ENCODE measurements at regions not wholly inside any gene's neighbourhood (a gene's known extent, or its start where the extent isn't known, plus 50 kb on each side); places are given as distances from the start of the nearest gene placed in this dataset.

DNA sequence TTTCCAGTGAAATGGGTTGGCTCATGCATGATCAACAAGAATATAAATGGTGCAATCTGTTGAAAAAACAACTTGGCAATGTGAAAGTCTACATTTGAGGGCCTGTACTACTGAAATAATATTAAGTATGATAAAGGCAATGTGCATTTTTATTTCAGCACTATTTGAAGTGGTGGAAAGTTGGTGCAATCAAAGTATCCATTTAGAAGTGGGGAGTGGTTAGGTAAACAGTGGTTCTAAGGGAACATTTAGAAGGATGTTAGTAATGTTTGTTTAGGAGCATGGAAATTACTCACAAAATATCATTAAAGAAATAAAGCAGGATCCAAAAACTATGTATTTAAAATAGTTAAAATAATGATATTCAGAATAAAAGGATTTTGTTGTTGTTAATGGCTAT is 60.2 kb downstream of the CHRM3 start:
- ChIA-PET POLR2A (ENCODE audit: partially characterized antibody) (no interaction called here), CTCF (ENCODE audit: partially characterized antibody) (no interaction called here)
- no peaks in the 10 kb centered on the region for H3K9me3 ChIP-seq (ENCODE audit: insufficient read depth in 2 of 2, low read depth in 1 of 2, low read length in 1 of 2)
- H4K91ac ChIP-seq (replicated peaks; ENCODE audit: insufficient read length, low read length): no peak overlapping the region
- H2BK20ac ChIP-seq (ENCODE audit: low read length): no peak overlapping the region
- H3K56ac ChIP-seq (replicated peaks; ENCODE audit: insufficient read length, low read depth, low read length): no peak overlapping the region
- no peak overlapping the region for H3K9ac ChIP-seq (replicated peaks in 1 of 4; ENCODE audit: extremely low read depth in 1 of 4, low read depth in 3 of 4, low read length in 3 of 4)
- no peaks in the 10 kb centered on the region for H3K79me2 ChIP-seq (ENCODE audit: control insufficient read depth in 1 of 2, insufficient read depth in 2 of 2, low read length in 2 of 2)
- DNase-seq (ENCODE audit: low read depth in 1 of 2, low spot score in 2 of 2) (no peak), FAIRE-seq (no peak)
- peaks cover 0 to 1% of the 10 kb centered on the region in 2 experiments for H4K20me1 ChIP-seq (replicated peaks in 1 of 2; ENCODE audit: control insufficient read depth in 1 of 2, insufficient read depth in 2 of 2, low read length in 2 of 2)
- peaks cover 2% of the 10 kb centered on the region; the same call in 1 of the 2 replicates for H3K23me2 ChIP-seq (ENCODE audit: low read depth, low read length)
- H3K4me3 ChIP-seq (ENCODE audit: extremely low read depth in 1 of 4, insufficient read depth in 2 of 4, low read depth in 3 of 4, low read length in 4 of 4): no peak overlapping the region
- H3K4me2 ChIP-seq (ENCODE audit: insufficient read depth in 1 of 2, low read depth in 2 of 2, low read length in 2 of 2): no peak overlapping the region
- no peaks in the 10 kb centered on the region for H3K79me1 ChIP-seq (ENCODE audit: low read depth, low read length)
- H2AK5ac ChIP-seq (ENCODE audit: low read depth, low read length): no peak overlapping the region
- no peaks in the 10 kb centered on the region for H3K27me3 ChIP-seq (replicated peaks in 1 of 4; ENCODE audit: control insufficient read depth in 3 of 4, extremely low read depth in 1 of 4, insufficient read depth in 3 of 4, low read length in 3 of 4)
- no peaks in the 10 kb centered on the region for H3K4me1 ChIP-seq (replicated peaks in 1 of 4; ENCODE audit: control insufficient read depth in 3 of 4, insufficient read depth in 4 of 4, low read length in 3 of 4)
- H3K23ac ChIP-seq (ENCODE audit: insufficient read length): no peak overlapping the region
- no peak overlapping the region for H2AFZ ChIP-seq (ENCODE audit: low read length)
- H3K27ac ChIP-seq (ENCODE audit: low read depth, low read length): no peak overlapping the region
- H3K36me3 ChIP-seq (ENCODE audit: control insufficient read depth in 2 of 4, insufficient read depth in 4 of 4, low read length in 3 of 4): no peaks in the 10 kb centered on the region
- no peak overlapping the region for H2BK5ac ChIP-seq (ENCODE audit: low read depth, low read length)
- H3K14ac ChIP-seq (ENCODE audit: insufficient read length): no peak overlapping the region
- H2BK120ac ChIP-seq (replicated peaks; ENCODE audit: low read depth, low read length): no peak overlapping the region
- no peak overlapping the region for H2BK12ac ChIP-seq (ENCODE audit: low read depth, low read length)
- H2BK15ac ChIP-seq (ENCODE audit: low read length): no peak overlapping the region
- H3K4ac ChIP-seq (replicated peaks; ENCODE audit: insufficient read length, low read depth, low read length): no peak overlapping the region
- H3K18ac ChIP-seq (ENCODE audit: extremely low read depth, low read length): no peak overlapping the region
- no peak overlapping the region for H4K8ac ChIP-seq (ENCODE audit: extremely low read depth, insufficient read depth, low read length)
- no peak overlapping the region for H4K5ac ChIP-seq (ENCODE audit: insufficient read length, low read depth, low read length)
- no peak for TF ChIP-seq KDM5A (IDR thresholded peaks at IDR 0.05; ENCODE audit: low read length)
- TF ChIP-seq, protein P1, sequence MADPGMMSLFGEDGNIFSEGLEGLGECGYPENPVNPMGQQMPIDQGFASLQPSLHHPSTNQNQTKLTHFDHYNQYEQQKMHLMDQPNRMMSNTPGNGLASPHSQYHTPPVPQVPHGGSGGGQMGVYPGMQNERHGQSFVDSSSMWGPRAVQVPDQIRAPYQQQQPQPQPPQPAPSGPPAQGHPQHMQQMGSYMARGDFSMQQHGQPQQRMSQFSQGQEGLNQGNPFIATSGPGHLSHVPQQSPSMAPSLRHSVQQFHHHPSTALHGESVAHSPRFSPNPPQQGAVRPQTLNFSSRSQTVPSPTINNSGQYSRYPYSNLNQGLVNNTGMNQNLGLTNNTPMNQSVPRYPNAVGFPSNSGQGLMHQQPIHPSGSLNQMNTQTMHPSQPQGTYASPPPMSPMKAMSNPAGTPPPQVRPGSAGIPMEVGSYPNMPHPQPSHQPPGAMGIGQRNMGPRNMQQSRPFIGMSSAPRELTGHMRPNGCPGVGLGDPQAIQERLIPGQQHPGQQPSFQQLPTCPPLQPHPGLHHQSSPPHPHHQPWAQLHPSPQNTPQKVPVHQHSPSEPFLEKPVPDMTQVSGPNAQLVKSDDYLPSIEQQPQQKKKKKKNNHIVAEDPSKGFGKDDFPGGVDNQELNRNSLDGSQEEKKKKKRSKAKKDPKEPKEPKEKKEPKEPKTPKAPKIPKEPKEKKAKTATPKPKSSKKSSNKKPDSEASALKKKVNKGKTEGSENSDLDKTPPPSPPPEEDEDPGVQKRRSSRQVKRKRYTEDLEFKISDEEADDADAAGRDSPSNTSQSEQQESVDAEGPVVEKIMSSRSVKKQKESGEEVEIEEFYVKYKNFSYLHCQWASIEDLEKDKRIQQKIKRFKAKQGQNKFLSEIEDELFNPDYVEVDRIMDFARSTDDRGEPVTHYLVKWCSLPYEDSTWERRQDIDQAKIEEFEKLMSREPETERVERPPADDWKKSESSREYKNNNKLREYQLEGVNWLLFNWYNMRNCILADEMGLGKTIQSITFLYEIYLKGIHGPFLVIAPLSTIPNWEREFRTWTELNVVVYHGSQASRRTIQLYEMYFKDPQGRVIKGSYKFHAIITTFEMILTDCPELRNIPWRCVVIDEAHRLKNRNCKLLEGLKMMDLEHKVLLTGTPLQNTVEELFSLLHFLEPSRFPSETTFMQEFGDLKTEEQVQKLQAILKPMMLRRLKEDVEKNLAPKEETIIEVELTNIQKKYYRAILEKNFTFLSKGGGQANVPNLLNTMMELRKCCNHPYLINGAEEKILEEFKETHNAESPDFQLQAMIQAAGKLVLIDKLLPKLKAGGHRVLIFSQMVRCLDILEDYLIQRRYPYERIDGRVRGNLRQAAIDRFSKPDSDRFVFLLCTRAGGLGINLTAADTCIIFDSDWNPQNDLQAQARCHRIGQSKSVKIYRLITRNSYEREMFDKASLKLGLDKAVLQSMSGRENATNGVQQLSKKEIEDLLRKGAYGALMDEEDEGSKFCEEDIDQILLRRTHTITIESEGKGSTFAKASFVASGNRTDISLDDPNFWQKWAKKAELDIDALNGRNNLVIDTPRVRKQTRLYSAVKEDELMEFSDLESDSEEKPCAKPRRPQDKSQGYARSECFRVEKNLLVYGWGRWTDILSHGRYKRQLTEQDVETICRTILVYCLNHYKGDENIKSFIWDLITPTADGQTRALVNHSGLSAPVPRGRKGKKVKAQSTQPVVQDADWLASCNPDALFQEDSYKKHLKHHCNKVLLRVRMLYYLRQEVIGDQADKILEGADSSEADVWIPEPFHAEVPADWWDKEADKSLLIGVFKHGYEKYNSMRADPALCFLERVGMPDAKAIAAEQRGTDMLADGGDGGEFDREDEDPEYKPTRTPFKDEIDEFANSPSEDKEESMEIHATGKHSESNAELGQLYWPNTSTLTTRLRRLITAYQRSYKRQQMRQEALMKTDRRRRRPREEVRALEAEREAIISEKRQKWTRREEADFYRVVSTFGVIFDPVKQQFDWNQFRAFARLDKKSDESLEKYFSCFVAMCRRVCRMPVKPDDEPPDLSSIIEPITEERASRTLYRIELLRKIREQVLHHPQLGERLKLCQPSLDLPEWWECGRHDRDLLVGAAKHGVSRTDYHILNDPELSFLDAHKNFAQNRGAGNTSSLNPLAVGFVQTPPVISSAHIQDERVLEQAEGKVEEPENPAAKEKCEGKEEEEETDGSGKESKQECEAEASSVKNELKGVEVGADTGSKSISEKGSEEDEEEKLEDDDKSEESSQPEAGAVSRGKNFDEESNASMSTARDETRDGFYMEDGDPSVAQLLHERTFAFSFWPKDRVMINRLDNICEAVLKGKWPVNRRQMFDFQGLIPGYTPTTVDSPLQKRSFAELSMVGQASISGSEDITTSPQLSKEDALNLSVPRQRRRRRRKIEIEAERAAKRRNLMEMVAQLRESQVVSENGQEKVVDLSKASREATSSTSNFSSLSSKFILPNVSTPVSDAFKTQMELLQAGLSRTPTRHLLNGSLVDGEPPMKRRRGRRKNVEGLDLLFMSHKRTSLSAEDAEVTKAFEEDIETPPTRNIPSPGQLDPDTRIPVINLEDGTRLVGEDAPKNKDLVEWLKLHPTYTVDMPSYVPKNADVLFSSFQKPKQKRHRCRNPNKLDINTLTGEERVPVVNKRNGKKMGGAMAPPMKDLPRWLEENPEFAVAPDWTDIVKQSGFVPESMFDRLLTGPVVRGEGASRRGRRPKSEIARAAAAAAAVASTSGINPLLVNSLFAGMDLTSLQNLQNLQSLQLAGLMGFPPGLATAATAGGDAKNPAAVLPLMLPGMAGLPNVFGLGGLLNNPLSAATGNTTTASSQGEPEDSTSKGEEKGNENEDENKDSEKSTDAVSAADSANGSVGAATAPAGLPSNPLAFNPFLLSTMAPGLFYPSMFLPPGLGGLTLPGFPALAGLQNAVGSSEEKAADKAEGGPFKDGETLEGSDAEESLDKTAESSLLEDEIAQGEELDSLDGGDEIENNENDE (IDR thresholded peaks at IDR 0.05; ENCODE audit: insufficient replicate concordance, low read length): no peak

Data from H1 (cell line).